WTC11 (cell line): ENCODE measurements at regions not wholly inside any gene's neighbourhood (a gene's known extent, or its start where the extent isn't known, plus 50 kb on each side); places are given as distances from the start of the nearest gene placed in this dataset.

Experiments
- ATAC-seq: fragments of 200-7000 bp; cut with Tn5 transposase; 2 replicates; pipeline ENCODE4 v1.10.0; 2021; ENCODE audit warnings: mild to moderate bottlenecking, moderate library complexity
- CTCF ChIA-PET: fragments of 300-600 bp; sonication (Branson Sonifier 250); formaldehyde crosslinking; loops from one replicate; lab custom pipeline; 2021; ENCODE audit warnings: antibody characterized with exemption; lab: Charles Lee
- POLR2A ChIA-PET: fragments of 350-600 bp; sonication (Branson Sonifier 250); formaldehyde crosslinking; loops from one replicate; lab custom pipeline; 2021; ENCODE audit warnings: antibody characterized with exemption; lab: Charles Lee
- DNase-seq: peaks from one replicate; pipeline ENCODE4 v3.0.0; 2021; ENCODE audit warnings: low spot score
- H3K27ac Mint-ChIP-seq: 2 replicates; pipeline ENCODE4 v1.8.0; 2021; ENCODE audit warnings: mixed read lengths
- H3K27me3 Mint-ChIP-seq: 2 replicates; pipeline ENCODE4 v1.8.0; 2021; ENCODE audit warnings: low read depth, mild to moderate bottlenecking, moderate library complexity, mixed read lengths
- H3K36me3 Mint-ChIP-seq: 2 replicates; pipeline ENCODE4 v1.8.0; 2021; ENCODE audit warnings: mixed read lengths
- H3K4me1 Mint-ChIP-seq: 2 replicates; pipeline ENCODE4 v1.8.0; 2022; ENCODE audit warnings: mixed read lengths
- H3K4me3 Mint-ChIP-seq: 2 replicates; pipeline ENCODE4 v1.8.0; 2021; ENCODE audit warnings: mild to moderate bottlenecking, moderate library complexity, mixed read lengths
- H3K9me3 Mint-ChIP-seq: 2 replicates; pipeline ENCODE4 v1.8.0; 2021; ENCODE audit warnings: mixed read lengths
- AR ChIP-seq: fragments of 250-450 bp; sonication (Bioruptor Pico); IDR thresholded peaks from 2 replicates; pipeline ENCODE4 v1.9.0; 2021; ENCODE audit warnings: mild to moderate bottlenecking
- CBFB ChIP-seq: sonication (generic); formaldehyde crosslinking; IDR thresholded peaks from 2 replicates; pipeline ENCODE4 v1.8.1; 2022; ENCODE audit warnings: mild to moderate bottlenecking, low read depth, missing genetic modification reagents
- FOXP4 ChIP-seq: sonication (generic); formaldehyde crosslinking; IDR thresholded peaks from 2 replicates; pipeline ENCODE4 v1.8.0; 2022; ENCODE audit warnings: mild to moderate bottlenecking, missing genetic modification reagents
- GTF2I ChIP-seq: fragments of 250-450 bp; sonication (Bioruptor Pico); conservative IDR thresholded peaks from 2 replicates; pipeline ENCODE4 v1.4.0; 2021; ENCODE audit warnings: mild to moderate bottlenecking
- MLX ChIP-seq: sonication (generic); formaldehyde crosslinking; IDR thresholded peaks from 2 replicates; pipeline ENCODE4 v1.8.1; 2023; ENCODE audit warnings: mild to moderate bottlenecking, missing genetic modification reagents, moderate library complexity
- NR3C1 ChIP-seq: sonication (generic); formaldehyde crosslinking; conservative IDR thresholded peaks from 2 replicates; pipeline ENCODE4 v1.8.1; 2023; ENCODE audit warnings: low read depth, mild to moderate bottlenecking, missing genetic modification reagents
- OVOL2 ChIP-seq: fragments of 250-450 bp; sonication (Bioruptor Pico); IDR thresholded peaks from 2 replicates; pipeline ENCODE4 v1.9.0; 2021; ENCODE audit warnings: mild to moderate bottlenecking, borderline replicate concordance
- PREB ChIP-seq: sonication (generic); formaldehyde crosslinking; IDR thresholded peaks from 2 replicates; pipeline ENCODE4 v1.8.1; 2022; ENCODE audit warnings: mild to moderate bottlenecking, missing genetic modification reagents, moderate library complexity, borderline replicate concordance
- PRRX2 ChIP-seq: fragments of 250-450 bp; sonication (Bioruptor Pico); IDR thresholded peaks from 2 replicates; pipeline ENCODE4 v1.8.0; 2021; ENCODE audit warnings: mild to moderate bottlenecking
- TEAD1 ChIP-seq: sonication (generic); formaldehyde crosslinking; IDR thresholded peaks from 2 replicates; pipeline ENCODE4 v1.8.0; 2022; ENCODE audit warnings: mild to moderate bottlenecking, missing genetic modification reagents
- TP53 ChIP-seq: sonication (generic); formaldehyde crosslinking; IDR thresholded peaks from 2 replicates; pipeline ENCODE4 v1.8.1; 2023; ENCODE audit warnings: mild to moderate bottlenecking, missing genetic modification reagents
- USF1 ChIP-seq: sonication (generic); formaldehyde crosslinking; IDR thresholded peaks from 2 replicates; pipeline ENCODE4 v1.8.0; 2022; ENCODE audit warnings: mild to moderate bottlenecking, missing genetic modification reagents
- ZBTB21 ChIP-seq: sonication (generic); formaldehyde crosslinking; IDR thresholded peaks from 2 replicates; pipeline ENCODE4 v1.8.1; 2023; ENCODE audit warnings: mild to moderate bottlenecking, missing genetic modification reagents, borderline replicate concordance
- ZBTB43 ChIP-seq: sonication (generic); formaldehyde crosslinking; IDR thresholded peaks from 2 replicates; pipeline ENCODE4 v1.8.1; 2023; ENCODE audit warnings: mild to moderate bottlenecking, missing genetic modification reagents
- ZNF232 ChIP-seq: sonication (generic); formaldehyde crosslinking; IDR thresholded peaks from 2 replicates; pipeline ENCODE4 v1.8.0; 2022; ENCODE audit warnings: mild to moderate bottlenecking, missing genetic modification reagents
- ZNF263 ChIP-seq: sonication (generic); formaldehyde crosslinking; IDR thresholded peaks from 2 replicates; pipeline ENCODE4 v1.8.1; 2022; ENCODE audit warnings: low read depth, mild to moderate bottlenecking, moderate library complexity, missing genetic modification reagents
- ZNF281 ChIP-seq: sonication (generic); formaldehyde crosslinking; IDR thresholded peaks from 2 replicates; pipeline ENCODE4 v1.8.0; 2023; ENCODE audit warnings: mild to moderate bottlenecking, missing genetic modification reagents
- ZSCAN18 ChIP-seq: fragments of 250-450 bp; sonication (Bioruptor Pico); IDR thresholded peaks from 2 replicates; pipeline ENCODE4 v2.1.2; 2022; ENCODE audit warnings: mild to moderate bottlenecking, moderate library complexity

GRCh38 chr7:25805027-25805687 lies 346.8 kb upstream of the NFE2L3 start (continued):
- no peak for TF ChIP-seq ZBTB43
- TF ChIP-seq ZSCAN18 = no peak
- TF ChIP-seq AR = no peak

- Mint-ChIP-seq H3K36me3 (no peaks in the 10 kb centered on the region), H3K27ac (no peak overlapping the region), H3K4me1 (no peaks in the 10 kb centered on the region), H3K4me3 (no peak overlapping the region), H3K9me3 (no peaks in the 10 kb centered on the region), H3K27me3 (no peaks in the 10 kb centered on the region)
- ChIA-PET POLR2A (no interaction called here), CTCF (interaction anchor here (1.1 to 2.3 kb wide), 4 partner anchors 13 to 48 kb away, joined by 3 to 9 read pairs (median 4); no protein-coding TSS in a partner anchor)
- ATAC-seq (no peak), DNase-seq (no peak)
- TF ChIP-seq ZNF281 (CRISPR knock-in tag) (no peak), ZNF232 (CRISPR knock-in tag) (no peak)
Observed at GRCh38 chr7:25807086-25807611, 344.8 kb upstream of the NFE2L3 start.

- POLR2A ChIA-PET = no interaction called here
- no peaks in the 10 kb centered on the region for H3K4me1 Mint-ChIP-seq
- no peak for TF ChIP-seq MLX
- no peak for TF ChIP-seq NR3C1 (CRISPR knock-in tag)
- no peak for TF ChIP-seq CBFB
- TF ChIP-seq TEAD1 = no peak
- TF ChIP-seq PRRX2 = no peak
- TF ChIP-seq TP53 (CRISPR knock-in tag) = no peak
- TF ChIP-seq ZNF263 (CRISPR knock-in tag) = no peak
- no peak for TF ChIP-seq USF1 (CRISPR knock-in tag)
- no peak for TF ChIP-seq OVOL2
- no peak for TF ChIP-seq GTF2I (CRISPR knock-in tag)
- TF ChIP-seq ZBTB21 (CRISPR knock-in tag) = no peak
- no peak for TF ChIP-seq FOXP4 (CRISPR knock-in tag)
- TF ChIP-seq PREB (CRISPR knock-in tag) = no peak
Observed at GRCh38 chr7:25809441-25809840, 342.6 kb upstream of the NFE2L3 start.

More at GRCh38 chr7:25809441-25809840, 342.6 kb upstream of the NFE2L3 start:
- no peaks in the 10 kb centered on the region for H3K27me3 Mint-ChIP-seq
- no peaks in the 10 kb centered on the region for H3K9me3 Mint-ChIP-seq
- H3K36me3 Mint-ChIP-seq = no peaks in the 10 kb centered on the region
- CTCF ChIA-PET = interaction anchor here (0.9 to 1.1 kb wide), 3 partner anchors 11 to 42 kb away, joined by 3 read pairs; no protein-coding TSS in a partner anchor
- H3K27ac Mint-ChIP-seq = no peak overlapping the region
- DNase-seq = no peak
- H3K4me3 Mint-ChIP-seq = no peak overlapping the region
- ATAC-seq = no peak
